ENCODE measurements at regions not wholly inside any gene's neighbourhood (a gene's known extent, or its start where the extent isn't known, plus 50 kb on each side); places are given as distances from the start of the nearest gene placed in this dataset.

DNA sequence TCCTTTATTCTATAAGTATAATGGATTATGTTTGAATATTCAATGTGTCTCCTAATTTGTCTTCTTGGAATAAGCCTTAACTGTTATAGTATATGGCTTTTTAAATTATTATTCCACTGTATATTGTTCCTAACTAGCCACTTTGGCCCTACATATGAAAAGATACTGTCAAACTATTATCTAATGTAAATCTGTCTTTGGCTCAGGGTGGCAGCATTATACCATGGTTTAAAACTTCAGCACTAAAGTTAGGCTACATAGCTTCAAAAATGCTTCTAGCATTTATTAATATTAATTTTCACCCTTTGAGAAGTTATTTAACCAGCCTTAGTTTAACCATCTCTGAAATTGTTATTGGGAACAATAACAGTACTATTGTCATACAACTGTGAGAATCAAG, 543.1 kb upstream of the MBL2 start:
- TF ChIP-seq POLR2AphosphoS5 (IDR thresholded peaks at IDR 0.05; ENCODE audit: borderline replicate concordance, low read depth, low read length) (no peak), EZH2 (IDR thresholded peaks at IDR 0.05) (no peak), FOXP2 (optimal IDR thresholded peaks at IDR 0.05; ENCODE audit: control extremely low read depth, extremely low read length, insufficient read depth) (no peak)

DNA sequence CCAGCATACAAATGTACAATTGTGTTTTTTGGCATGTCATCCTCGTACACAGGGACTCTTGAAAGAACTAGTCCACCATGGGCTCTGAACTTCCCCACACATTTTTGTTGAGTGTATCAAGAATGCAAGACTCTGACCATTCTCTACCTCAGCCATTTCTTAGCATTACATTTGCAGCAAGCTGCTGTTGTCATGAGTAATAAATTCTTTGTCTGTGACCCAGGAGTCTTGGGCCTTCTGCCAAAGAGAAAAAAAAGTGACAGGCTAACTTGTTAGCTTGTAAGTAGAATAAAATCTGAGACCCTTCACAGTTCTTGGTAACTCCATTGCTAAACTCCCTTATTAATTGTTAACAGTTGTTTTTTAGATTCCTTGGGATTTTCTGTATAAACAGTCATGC, 542.3 kb upstream of the MBL2 start:
- no peak for DNase-seq (ENCODE audit: low read depth, low spot score)
- Histone ChIP-seq H3K27ac (no peak overlapping the region), H3K9me3 (ENCODE audit: low read depth, low read length) (no peaks in the 10 kb centered on the region), H3K4me3 (no peak overlapping the region), H3K9ac (ENCODE audit: insufficient read length) (no peak overlapping the region), H3K36me3 (ENCODE audit: insufficient read depth, low read length) (no peaks in the 10 kb centered on the region)
- TF ChIP-seq POLR2AphosphoS5 (IDR thresholded peaks at IDR 0.05; ENCODE audit: borderline replicate concordance, low read depth, low read length), result no peak
- TF ChIP-seq FOXP2 (optimal IDR thresholded peaks at IDR 0.05; ENCODE audit: control extremely low read depth, extremely low read length, insufficient read depth), result no peak
- TF ChIP-seq EZH2 (IDR thresholded peaks at IDR 0.05), result no peak

More for the DNA sequence above, 543.1 kb upstream of the MBL2 start:
- Histone ChIP-seq H3K4me3 (no peak overlapping the region), H3K9ac (ENCODE audit: insufficient read length) (no peak overlapping the region), H3K27ac (no peak overlapping the region), H3K9me3 (ENCODE audit: low read depth, low read length) (no peaks in the 10 kb centered on the region), H3K36me3 (ENCODE audit: insufficient read depth, low read length) (no peaks in the 10 kb centered on the region)
- DNase-seq (ENCODE audit: low read depth, low spot score), result no peak

DNA sequence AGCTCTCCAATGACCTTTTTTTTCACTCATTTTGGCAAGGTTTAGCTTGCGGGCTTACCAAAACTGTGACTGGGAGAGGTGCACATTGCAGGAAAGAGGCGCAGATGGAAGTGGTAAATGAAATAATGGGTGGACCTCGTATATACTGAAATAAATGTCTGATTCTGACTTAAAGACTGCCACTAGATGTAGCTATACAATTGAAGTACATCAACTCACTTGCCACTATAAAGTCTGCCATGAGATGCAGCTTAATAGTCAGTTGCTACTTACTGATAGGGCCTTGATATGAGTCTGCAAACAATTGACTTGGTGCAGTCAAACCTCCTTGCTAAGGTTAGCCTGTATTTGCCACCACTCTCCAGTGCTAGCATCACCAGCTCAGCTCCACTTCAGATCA, 525.9 kb upstream of the MBL2 start:
- H3K4me3 ChIP-seq, result no peak overlapping the region
- no peak for TF ChIP-seq POLR2AphosphoS5 (IDR thresholded peaks at IDR 0.05; ENCODE audit: borderline replicate concordance, low read depth, low read length)
- TF ChIP-seq EZH2 (IDR thresholded peaks at IDR 0.05), result no peak
- no peak for TF ChIP-seq FOXP2 (optimal IDR thresholded peaks at IDR 0.05; ENCODE audit: control extremely low read depth, extremely low read length, insufficient read depth)
- no peak overlapping the region for H3K27ac ChIP-seq
- H3K9ac ChIP-seq (ENCODE audit: insufficient read length), result no peak overlapping the region
- H3K36me3 ChIP-seq (ENCODE audit: insufficient read depth, low read length), result no peaks in the 10 kb centered on the region
- DNase-seq (ENCODE audit: low read depth, low spot score), result no peak
- H3K9me3 ChIP-seq (ENCODE audit: low read depth, low read length), result no peaks in the 10 kb centered on the region

DNA sequence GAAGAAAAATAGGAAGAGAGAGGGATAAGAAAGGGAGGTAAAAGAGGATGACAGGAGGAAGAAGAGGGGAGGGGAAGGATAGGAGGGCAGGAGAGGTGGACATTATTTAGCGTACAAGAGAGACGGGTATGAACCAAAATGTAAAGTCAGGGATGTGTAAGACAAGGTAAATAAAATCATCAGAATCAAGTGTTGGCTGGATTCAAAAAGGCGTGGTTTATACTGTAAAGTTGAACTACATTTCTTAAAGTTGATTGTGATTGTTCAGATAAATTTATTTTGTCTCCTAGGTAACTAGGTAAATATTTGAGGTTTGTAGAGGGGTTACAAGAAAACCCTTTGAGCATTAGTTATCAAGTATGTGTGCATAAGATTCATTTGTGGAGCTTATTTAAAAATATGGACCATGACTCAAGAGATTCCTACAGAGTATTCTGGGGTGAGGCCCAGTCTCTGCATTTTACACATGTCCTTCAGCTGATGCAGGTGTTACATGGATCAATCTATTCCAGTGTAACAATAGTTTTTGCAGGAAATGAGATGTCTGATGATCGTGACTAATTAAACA, 512.1 kb upstream of the MBL2 start:
- no peaks in the 10 kb centered on the region for H3K9me3 ChIP-seq (ENCODE audit: low read depth, low read length)
- H3K4me3 ChIP-seq, result no peak overlapping the region
- no peak overlapping the region for H3K27ac ChIP-seq
- no peak for DNase-seq (ENCODE audit: low read depth, low spot score)
- no peaks in the 10 kb centered on the region for H3K36me3 ChIP-seq (ENCODE audit: insufficient read depth, low read length)
- TF ChIP-seq EZH2 (IDR thresholded peaks at IDR 0.05) (no peak), POLR2AphosphoS5 (IDR thresholded peaks at IDR 0.05; ENCODE audit: borderline replicate concordance, low read depth, low read length) (no peak), FOXP2 (optimal IDR thresholded peaks at IDR 0.05; ENCODE audit: control extremely low read depth, extremely low read length, insufficient read depth) (no peak)
- no peak overlapping the region for H3K9ac ChIP-seq (ENCODE audit: insufficient read length)

DNA sequence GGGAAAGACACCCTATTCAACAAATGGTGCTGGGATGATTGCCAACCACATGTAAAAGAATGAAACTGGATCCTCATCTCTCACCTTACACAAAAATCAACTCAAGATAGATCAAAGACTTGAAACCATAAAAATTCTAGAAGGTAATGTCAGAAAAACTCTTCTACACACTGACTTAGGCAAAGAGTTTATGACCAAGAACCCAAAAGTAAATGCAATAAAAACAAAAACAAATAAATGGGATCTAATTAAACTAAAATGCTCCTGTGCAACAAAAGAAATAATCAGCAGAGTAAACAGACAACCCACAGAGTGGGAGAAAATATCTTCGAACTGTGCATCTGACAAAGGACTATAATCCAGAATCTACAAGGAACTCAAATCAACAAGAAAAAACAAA, 504.2 kb upstream of the MBL2 start:
- Histone ChIP-seq H3K36me3 (ENCODE audit: insufficient read depth, low read length) (no peaks in the 10 kb centered on the region), H3K4me3 (no peak overlapping the region), H3K9me3 (ENCODE audit: low read depth, low read length) (no peaks in the 10 kb centered on the region), H3K9ac (ENCODE audit: insufficient read length) (no peak overlapping the region), H3K27ac (no peak overlapping the region)
- no peak for TF ChIP-seq FOXP2 (optimal IDR thresholded peaks at IDR 0.05; ENCODE audit: control extremely low read depth, extremely low read length, insufficient read depth)
- TF ChIP-seq POLR2AphosphoS5 (IDR thresholded peaks at IDR 0.05; ENCODE audit: borderline replicate concordance, low read depth, low read length), result no peak
- TF ChIP-seq EZH2 (IDR thresholded peaks at IDR 0.05), result no peak
- no peak for DNase-seq (ENCODE audit: low read depth, low spot score)

DNA sequence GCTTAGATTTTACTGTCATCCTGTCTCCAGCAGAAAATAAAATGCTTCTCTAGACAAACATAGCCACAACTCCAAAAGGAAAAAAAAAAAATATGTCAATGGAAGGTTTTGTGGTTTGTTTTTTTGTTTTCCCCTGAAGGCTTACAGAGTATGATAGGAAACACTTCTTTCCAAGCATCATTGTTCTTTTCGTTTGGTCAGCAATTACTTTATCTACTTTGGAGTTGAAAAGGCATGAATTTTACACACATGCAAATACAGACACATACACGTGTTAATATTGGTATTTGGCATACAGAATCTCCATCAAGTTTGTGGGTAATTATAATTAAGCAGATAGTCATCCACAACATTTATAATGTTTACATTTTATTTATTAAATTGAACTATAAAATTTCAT, 496.9 kb upstream of the MBL2 start:
- H3K9me3 ChIP-seq (ENCODE audit: low read depth, low read length), result no peaks in the 10 kb centered on the region
- H3K9ac ChIP-seq (ENCODE audit: insufficient read length), result no peak overlapping the region
- no peak for TF ChIP-seq POLR2AphosphoS5 (IDR thresholded peaks at IDR 0.05; ENCODE audit: borderline replicate concordance, low read depth, low read length)
- no peak for TF ChIP-seq FOXP2 (optimal IDR thresholded peaks at IDR 0.05; ENCODE audit: control extremely low read depth, extremely low read length, insufficient read depth)
- TF ChIP-seq EZH2 (IDR thresholded peaks at IDR 0.05), result no peak
- H3K27ac ChIP-seq, result no peak overlapping the region
- no peak for DNase-seq (ENCODE audit: low read depth, low spot score)
- H3K4me3 ChIP-seq, result no peak overlapping the region
- no peaks in the 10 kb centered on the region for H3K36me3 ChIP-seq (ENCODE audit: insufficient read depth, low read length)

DNA sequence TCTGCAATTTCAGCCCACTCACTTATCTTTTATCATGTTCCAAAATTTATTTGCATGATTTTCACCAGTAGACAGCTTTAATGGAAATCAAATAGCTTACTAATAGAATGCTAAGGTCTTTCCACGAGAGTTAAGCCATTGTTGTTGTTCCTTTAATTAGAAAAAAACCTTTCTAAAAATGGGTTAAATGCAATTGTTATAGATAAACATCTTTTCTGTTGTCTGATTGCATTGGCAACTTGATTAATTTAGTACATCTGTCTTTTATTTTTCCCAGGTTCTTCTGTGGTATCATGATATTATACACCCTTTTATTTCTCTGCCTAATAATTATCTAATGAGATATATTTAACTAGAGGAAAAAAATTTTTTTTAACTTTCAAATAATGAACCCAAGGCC, 487.6 kb upstream of the MBL2 start:
- no peaks in the 10 kb centered on the region for H3K9me3 ChIP-seq (ENCODE audit: low read depth, low read length)
- no peak overlapping the region for H3K4me3 ChIP-seq
- H3K9ac ChIP-seq (ENCODE audit: insufficient read length), result no peak overlapping the region
- DNase-seq (ENCODE audit: low read depth, low spot score), result no peak
- H3K27ac ChIP-seq, result no peak overlapping the region
- no peaks in the 10 kb centered on the region for H3K36me3 ChIP-seq (ENCODE audit: insufficient read depth, low read length)
- TF ChIP-seq POLR2AphosphoS5 (IDR thresholded peaks at IDR 0.05; ENCODE audit: borderline replicate concordance, low read depth, low read length), result no peak
- no peak for TF ChIP-seq FOXP2 (optimal IDR thresholded peaks at IDR 0.05; ENCODE audit: control extremely low read depth, extremely low read length, insufficient read depth)
- TF ChIP-seq EZH2 (IDR thresholded peaks at IDR 0.05), result no peak

DNA sequence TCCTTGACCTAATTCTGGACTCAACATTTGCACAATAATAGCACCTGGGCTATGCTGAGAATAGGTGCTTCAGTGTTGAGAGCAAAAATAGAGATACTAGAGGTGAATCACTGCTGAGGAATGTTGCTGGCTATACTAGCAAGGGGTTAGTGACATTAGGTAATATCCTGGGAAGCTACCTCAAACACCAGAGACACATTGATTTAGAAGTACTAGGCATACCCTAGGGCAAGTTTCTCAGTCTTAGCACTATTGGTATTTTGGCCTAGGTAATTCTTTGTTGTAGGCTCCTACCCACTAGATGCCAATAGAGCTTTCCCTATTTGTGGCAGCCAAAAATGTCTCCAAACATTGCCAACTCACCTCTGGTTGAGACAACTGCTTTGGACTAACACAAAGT, 484.0 kb upstream of the MBL2 start:
- no peak for DNase-seq (ENCODE audit: low read depth, low spot score)
- Histone ChIP-seq H3K4me3 (no peak overlapping the region), H3K9me3 (ENCODE audit: low read depth, low read length) (no peaks in the 10 kb centered on the region), H3K36me3 (ENCODE audit: insufficient read depth, low read length) (no peaks in the 10 kb centered on the region), H3K9ac (ENCODE audit: insufficient read length) (no peak overlapping the region), H3K27ac (no peak overlapping the region)
- TF ChIP-seq FOXP2 (optimal IDR thresholded peaks at IDR 0.05; ENCODE audit: control extremely low read depth, extremely low read length, insufficient read depth) (no peak), EZH2 (IDR thresholded peaks at IDR 0.05) (no peak), POLR2AphosphoS5 (IDR thresholded peaks at IDR 0.05; ENCODE audit: borderline replicate concordance, low read depth, low read length) (no peak)

DNA sequence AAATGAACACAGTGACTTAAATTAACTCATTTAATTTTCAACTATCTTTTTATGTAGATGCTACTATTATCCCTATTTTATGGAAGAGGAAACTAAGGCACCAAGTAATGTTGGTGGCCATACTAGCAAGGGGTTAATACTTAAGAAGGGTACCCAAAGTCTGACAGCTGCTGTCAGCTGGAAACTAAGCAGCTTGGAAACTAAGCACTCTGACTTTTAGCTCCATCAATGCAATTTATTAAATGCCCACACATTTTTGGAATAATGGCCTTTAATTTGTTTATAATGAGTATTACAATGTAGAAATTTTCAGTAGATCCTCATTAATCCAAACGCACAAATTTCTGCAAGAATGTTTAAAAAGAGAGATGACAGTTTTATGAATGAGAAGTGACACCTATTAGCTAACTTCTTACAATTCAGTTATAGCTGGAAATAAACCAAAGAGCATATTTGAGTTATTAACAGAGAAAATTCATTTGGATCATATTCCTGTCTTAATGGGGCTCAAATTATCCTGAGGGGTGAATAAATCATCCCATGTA, 483.1 kb upstream of the MBL2 start:
- H3K4me3 ChIP-seq, result no peak overlapping the region
- no peak for TF ChIP-seq EZH2 (IDR thresholded peaks at IDR 0.05)
- no peak for TF ChIP-seq POLR2AphosphoS5 (IDR thresholded peaks at IDR 0.05; ENCODE audit: borderline replicate concordance, low read depth, low read length)
- no peak for TF ChIP-seq FOXP2 (optimal IDR thresholded peaks at IDR 0.05; ENCODE audit: control extremely low read depth, extremely low read length, insufficient read depth)
- DNase-seq (ENCODE audit: low read depth, low spot score), result no peak
- no peaks in the 10 kb centered on the region for H3K36me3 ChIP-seq (ENCODE audit: insufficient read depth, low read length)
- H3K9ac ChIP-seq (ENCODE audit: insufficient read length), result no peak overlapping the region
- no peaks in the 10 kb centered on the region for H3K9me3 ChIP-seq (ENCODE audit: low read depth, low read length)
- H3K27ac ChIP-seq, result no peak overlapping the region

Data from SK-N-MC (cell line).